Skeletal muscle tissue (tissue), 3 donors: ENCODE measurements at regions not wholly inside any gene's neighbourhood (a gene's known extent, or its start where the extent isn't known, plus 50 kb on each side); places are given as distances from the start of the nearest gene placed in this dataset.
"Not testable (repeated sequence)": the region's sequence is repeated elsewhere in the genome, so short reads cannot be mapped to it uniquely, and the experiment has no call there.

Experiments used
- H3K27ac ChIP-seq: one replicate; pipeline ENCODE4 v1.7.0; 2013; ENCODE audit warnings: mild to moderate bottlenecking, low read depth, low read length, inconsistent platforms
- H3K27me3 ChIP-seq, 3 donors: one replicate each; pipeline ENCODE4 v1.7.0; 2013; ENCODE audit warnings: low read length in 3 of 3; ENCODE audit not compliant: control insufficient read depth in 3 of 3, insufficient read depth in 3 of 3
- H3K36me3 ChIP-seq, 3 donors: one replicate each; pipeline ENCODE4 v1.7.0; 2013; ENCODE audit warnings: low read length in 3 of 3; ENCODE audit not compliant: control insufficient read depth in 3 of 3, insufficient read depth in 3 of 3
- H3K4me1 ChIP-seq, 3 donors: one replicate each; pipeline ENCODE4 v1.7.0; 2013; ENCODE audit warnings: low read length in 3 of 3, mild to moderate bottlenecking in 3 of 3; ENCODE audit not compliant: control insufficient read depth in 3 of 3, insufficient read depth in 3 of 3
- H3K4me3 ChIP-seq, 3 donors: one replicate each; pipeline ENCODE4 v1.7.0; 2013; ENCODE audit warnings: low read length in 3 of 3
- H3K9ac ChIP-seq, 3 donors: one replicate each; pipeline ENCODE4 v1.7.0; 2013; ENCODE audit warnings: low read length in 3 of 3, mild to moderate bottlenecking in 3 of 3, moderate library complexity in 2 of 3, low read depth in 1 of 3
- H3K9me3 ChIP-seq, 3 donors: one replicate each; pipeline ENCODE4 v1.7.0; 2013; ENCODE audit warnings: low read length in 3 of 3; ENCODE audit not compliant: control insufficient read depth in 3 of 3
- donor health status: Osteomylitis.

DNA sequence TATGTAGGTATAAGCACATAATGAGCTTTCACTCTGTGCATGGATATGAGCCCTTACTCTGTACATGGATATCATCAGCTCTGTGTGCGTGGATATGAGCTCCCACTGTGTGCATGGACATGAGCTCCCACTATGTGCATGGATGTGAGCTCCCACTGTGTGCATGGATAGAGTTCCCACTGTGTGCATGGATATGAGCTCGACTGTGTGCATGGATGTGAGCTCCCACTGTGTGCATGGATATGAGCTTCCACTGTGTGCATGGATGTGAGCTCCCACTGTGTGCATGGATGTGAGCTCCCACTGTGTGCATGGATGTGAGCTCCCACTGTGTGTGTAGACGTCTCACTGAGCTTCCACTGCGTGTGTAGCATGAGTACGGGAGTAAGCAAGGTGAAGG is 149.3 kb upstream of the ALKAL2 start:
- Histone ChIP-seq H3K27me3 (peaks cover 0 to 14% (median 4%) of the 10 kb centered on the region in 3 donors), H3K4me1 (no peaks in the 10 kb centered on the region), H3K36me3 (no peaks in the 10 kb centered on the region), H3K9ac (no peak overlapping the region), H3K9me3 (peaks cover 0 to 3% (median 0%) of the 10 kb centered on the region in 3 donors), H3K27ac (no peak overlapping the region), H3K4me3 (no peak overlapping the region)

DNA sequence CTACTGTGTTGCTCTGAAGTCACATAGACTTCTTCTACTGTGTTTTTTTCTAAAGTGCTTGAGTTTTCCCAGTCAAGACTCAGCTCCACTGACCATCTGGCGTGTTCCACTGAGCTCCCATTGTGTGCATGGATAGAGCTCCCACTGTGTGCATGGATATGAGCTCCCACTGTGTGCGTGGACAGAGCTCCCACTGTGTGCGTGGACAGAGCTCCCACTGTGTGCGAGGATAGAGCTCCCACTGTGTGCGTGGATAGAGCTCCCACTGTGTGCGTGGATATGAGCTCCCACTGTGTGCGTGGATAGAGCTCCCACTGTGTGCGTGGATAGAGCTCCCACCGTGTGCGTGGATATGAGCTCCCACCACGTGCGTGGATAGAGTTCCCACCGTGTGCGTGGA is 148.3 kb upstream of the ALKAL2 start:
- no peak overlapping the region for H3K9ac ChIP-seq
- no peak overlapping the region for H3K4me3 ChIP-seq
- no peaks in the 10 kb centered on the region for H3K4me1 ChIP-seq
- no peak overlapping the region for H3K27ac ChIP-seq
- H3K9me3 ChIP-seq = peaks cover 0 to 3% (median 0%) of the 10 kb centered on the region in 3 donors
- H3K36me3 ChIP-seq = no peaks in the 10 kb centered on the region
- H3K27me3 ChIP-seq = peaks cover 0 to 14% (median 4%) of the 10 kb centered on the region in 3 donors

DNA sequence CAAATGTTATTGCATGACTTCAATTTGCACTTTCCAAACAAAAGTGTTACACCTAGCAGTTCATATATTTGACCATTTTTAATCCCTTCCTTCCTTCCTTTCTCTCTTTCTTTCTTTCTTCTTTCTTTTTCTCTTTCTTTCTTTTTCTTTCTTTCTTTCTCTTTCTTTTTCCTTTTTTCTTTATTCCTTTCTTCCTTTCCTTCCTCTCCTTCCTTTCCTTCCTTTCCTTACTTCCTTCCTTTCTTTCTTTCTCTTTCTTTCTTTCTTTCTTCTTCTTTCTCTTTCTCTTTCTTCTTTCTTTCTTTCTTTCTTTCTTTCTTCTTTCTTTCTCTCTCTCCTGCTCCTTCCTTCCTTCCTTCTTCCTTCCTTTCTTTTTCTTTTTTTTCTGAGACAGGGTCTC is 146.7 kb upstream of the ALKAL2 start:
- Histone ChIP-seq H3K27ac (no peak overlapping the region), H3K27me3 (peaks cover 0 to 8% (median 4%) of the 10 kb centered on the region in 3 donors), H3K4me1 (no peaks in the 10 kb centered on the region), H3K9me3 (peaks cover 0 to 3% (median 0%) of the 10 kb centered on the region in 3 donors), H3K36me3 (no peaks in the 10 kb centered on the region), H3K4me3 (no peak overlapping the region), H3K9ac (no peak overlapping the region)

DNA sequence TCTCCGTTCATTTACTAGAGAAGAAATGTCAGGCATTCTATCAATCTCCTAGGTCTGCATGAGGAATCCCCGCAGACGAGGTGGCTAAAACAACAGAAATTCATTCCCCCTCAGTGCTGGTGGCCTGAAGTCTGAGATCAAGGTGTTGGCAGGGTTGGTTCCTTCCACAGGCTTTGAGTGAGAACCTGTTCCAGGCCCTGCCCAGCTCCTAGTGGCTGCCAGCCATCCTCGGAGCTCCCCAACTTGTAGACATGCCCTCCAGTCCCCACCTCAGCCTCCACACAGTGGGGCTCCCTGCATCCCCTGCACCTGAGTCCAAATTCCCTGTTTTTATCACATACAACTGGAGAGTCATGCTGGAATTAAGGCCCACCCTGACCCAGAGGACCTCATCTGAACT is 145.3 kb upstream of the ALKAL2 start:
- Histone ChIP-seq H3K4me1 (no peaks in the 10 kb centered on the region), H3K4me3 (no peak overlapping the region), H3K36me3 (no peaks in the 10 kb centered on the region), H3K9ac (no peak overlapping the region), H3K27ac (no peak overlapping the region), H3K27me3 (peaks cover 0 to 3% (median 0%) of the 10 kb centered on the region in 3 donors), H3K9me3 (peaks cover 0 to 3% (median 0%) of the 10 kb centered on the region in 3 donors)

DNA sequence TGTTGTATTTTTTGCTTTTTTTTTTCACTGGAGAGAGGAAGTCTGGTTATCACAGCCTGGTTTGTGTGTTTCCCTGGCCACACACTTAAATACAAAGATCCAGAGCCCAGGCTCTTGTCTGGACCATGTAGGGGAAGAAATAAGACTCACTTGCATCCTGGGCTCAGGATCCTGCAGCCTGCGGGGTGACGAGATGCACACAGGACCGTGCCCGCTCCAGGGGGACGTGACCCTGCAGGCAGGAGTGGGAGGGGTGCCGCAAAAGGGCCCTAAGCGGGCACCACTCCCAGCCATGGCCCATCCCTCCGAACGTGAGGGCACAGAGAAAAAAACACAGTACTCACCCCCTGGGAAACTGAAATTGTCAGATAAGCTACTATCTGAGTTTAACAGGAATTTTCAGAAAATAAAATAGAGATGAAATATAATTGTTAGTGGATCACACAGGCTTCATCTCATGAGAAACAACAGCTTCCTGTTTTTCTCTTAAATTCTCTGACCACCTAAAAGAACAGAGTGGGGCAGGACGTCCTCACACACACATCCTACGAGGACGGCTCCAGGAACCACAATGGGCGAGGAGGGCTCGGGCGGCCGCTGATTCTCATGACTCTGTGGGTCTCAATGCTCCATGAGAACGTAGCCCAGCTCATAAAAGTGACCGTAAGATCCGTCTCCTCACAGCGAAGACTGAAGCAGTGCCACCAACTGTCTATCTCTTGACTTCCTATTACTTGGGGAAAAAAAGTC is 142.6 kb upstream of the ALKAL2 start:
- no peak overlapping the region for H3K4me3 ChIP-seq
- no peaks in the 10 kb centered on the region for H3K36me3 ChIP-seq
- H3K9me3 ChIP-seq = no peaks in the 10 kb centered on the region
- H3K4me1 ChIP-seq = no peaks in the 10 kb centered on the region
- H3K27ac ChIP-seq = no peak overlapping the region
- H3K9ac ChIP-seq = no peak overlapping the region
- no peaks in the 10 kb centered on the region for H3K27me3 ChIP-seq

DNA sequence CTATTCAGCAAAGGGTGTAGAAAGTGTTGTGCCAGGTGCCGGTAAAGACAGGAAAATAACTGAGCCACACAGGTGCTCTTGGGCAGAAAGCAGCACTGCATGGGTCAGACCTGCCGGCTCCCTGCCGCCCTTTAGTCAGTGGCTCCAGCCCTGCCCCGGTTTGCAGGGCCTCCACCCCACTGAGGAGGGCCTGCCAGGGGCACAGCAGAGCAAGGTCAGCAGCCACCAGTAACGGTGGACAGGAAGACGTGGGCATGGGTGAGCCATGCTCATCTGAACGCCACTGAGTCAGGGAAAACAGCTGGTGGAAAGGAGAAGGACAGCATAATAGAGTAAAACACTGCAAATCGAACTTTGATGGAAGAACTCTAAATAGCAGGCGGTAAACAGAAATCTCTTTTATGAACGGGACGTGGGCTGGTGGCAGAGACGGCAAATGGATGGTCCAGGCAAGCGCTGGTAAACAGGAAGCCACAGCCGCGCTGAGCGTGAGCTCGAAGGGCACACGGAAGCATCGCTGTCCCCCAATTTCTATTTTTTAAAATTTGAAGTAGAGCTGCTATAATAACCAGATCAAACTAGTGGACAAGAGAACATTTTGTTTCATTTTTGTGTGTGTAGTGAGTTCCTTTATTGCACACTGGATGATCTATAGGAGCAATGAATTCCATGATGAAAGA is 141.8 kb upstream of the ALKAL2 start:
- H3K4me1 ChIP-seq = no peaks in the 10 kb centered on the region
- H3K4me3 ChIP-seq = no peak overlapping the region
- H3K27me3 ChIP-seq = peaks cover 0 to 2% (median 0%) of the 10 kb centered on the region in 3 donors
- H3K9ac ChIP-seq = no peak overlapping the region
- H3K27ac ChIP-seq = no peak overlapping the region
- no peaks in the 10 kb centered on the region for H3K9me3 ChIP-seq
- H3K36me3 ChIP-seq = no peaks in the 10 kb centered on the region

DNA sequence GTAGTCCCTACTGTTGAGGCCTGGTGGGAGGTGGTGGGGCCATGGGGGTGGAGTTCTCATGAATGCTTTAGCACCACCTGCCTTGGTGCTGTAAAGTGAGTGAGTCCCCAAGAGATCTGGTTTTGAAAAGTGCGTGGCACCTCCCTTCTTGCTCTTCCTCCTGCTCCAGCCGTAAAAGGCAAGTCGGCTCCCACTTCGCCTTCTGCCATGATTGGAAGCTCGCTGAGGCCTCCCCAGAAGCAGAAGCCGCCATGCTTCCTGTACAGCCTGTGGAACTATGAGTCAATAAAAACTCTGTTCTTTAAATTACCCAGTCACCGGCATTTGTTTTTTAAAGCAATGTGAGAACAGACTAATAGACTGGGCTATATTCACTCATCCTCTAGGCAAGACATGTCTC is 141.3 kb upstream of the ALKAL2 start:
- Histone ChIP-seq H3K4me1 (no peaks in the 10 kb centered on the region), H3K9ac (no peak overlapping the region), H3K27me3 (peaks cover 0 to 2% (median 0%) of the 10 kb centered on the region in 3 donors), H3K4me3 (no peak overlapping the region), H3K9me3 (no peaks in the 10 kb centered on the region), H3K27ac (no peak overlapping the region), H3K36me3 (no peaks in the 10 kb centered on the region)

DNA sequence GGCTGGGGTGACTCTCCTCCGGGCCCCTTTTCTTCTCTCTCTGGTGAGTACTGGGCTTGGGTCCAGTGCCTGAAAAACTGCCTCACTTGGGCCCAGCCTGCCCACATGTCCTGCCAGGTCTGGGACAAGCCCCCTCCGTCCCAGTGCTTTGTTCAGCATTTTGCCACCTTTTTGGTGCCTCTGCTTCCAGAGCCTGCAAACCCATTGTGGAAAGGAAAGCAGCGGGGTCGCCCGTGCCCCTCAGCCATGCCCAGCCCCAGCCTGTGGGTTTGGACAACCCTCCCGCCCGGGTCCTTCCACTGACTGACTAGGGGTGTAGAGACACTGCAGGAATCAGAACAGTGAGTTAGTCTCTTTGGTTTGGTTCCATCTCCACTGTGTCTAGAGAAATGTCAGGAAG is 140.7 kb upstream of the ALKAL2 start:
- Histone ChIP-seq H3K9me3 (no peaks in the 10 kb centered on the region), H3K9ac (no peak overlapping the region), H3K27ac (no peak overlapping the region), H3K36me3 (no peaks in the 10 kb centered on the region), H3K4me1 (no peaks in the 10 kb centered on the region), H3K4me3 (no peak overlapping the region), H3K27me3 (peaks cover 0 to 2% (median 0%) of the 10 kb centered on the region in 3 donors)

DNA sequence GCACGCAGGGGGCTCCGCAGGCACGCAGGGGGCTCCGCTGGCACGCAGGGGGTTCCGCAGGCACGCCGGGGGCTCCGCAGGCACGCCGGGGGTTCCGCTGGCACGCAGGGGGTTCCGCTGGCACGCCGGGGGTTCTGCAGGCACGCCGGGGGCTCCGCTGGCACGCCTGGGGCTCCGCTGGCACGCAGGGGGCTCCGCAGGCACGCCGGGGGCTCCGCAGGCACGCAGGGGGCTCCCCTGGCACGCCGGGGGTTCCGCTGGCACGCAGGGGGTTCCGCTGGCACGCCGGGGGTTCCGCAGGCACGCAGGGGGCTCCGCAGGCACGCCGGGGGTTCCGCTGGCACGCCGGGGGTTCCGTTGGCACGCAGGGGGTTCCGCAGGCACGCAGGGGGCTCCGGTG is 138.8 kb upstream of the ALKAL2 start:
- not testable (repeated sequence) for H3K27me3 ChIP-seq, H3K9me3 ChIP-seq, H3K36me3 ChIP-seq

DNA sequence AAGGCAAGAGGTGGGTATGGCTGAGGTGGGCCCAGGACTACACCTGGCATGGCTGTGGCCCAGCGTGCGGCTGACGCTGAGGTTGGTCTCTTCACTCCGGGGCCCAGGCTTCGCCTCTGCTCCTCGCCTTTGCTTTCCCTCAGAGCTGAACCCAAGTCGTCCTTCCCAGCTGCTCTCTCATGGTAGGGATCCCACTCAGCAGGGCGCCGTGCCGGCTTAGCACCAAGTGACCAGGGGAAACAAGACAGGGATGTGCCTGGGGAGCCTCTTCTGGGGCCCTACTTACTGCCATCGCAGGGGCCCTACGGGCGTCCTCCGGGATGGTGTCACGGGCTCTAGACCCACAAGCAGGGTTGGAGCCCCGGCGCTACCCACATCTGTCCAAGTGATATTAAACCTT is 138.1 kb upstream of the ALKAL2 start:
- H3K27me3 ChIP-seq = peaks cover 0 to 2% (median 0%) of the 10 kb centered on the region in 3 donors
- H3K9ac ChIP-seq = no peak overlapping the region
- no peak overlapping the region for H3K27ac ChIP-seq
- H3K4me3 ChIP-seq = no peak overlapping the region
- H3K4me1 ChIP-seq = no peaks in the 10 kb centered on the region
- H3K36me3 ChIP-seq = no peaks in the 10 kb centered on the region
- H3K9me3 ChIP-seq = no peaks in the 10 kb centered on the region

More for the DNA sequence above, 138.8 kb upstream of the ALKAL2 start:
- H3K4me1 ChIP-seq, H3K27ac ChIP-seq, H3K4me3 ChIP-seq, H3K9ac ChIP-seq: not testable (repeated sequence)
